ENCODE measurements at regions not wholly inside any gene's neighbourhood (a gene's known extent, or its start where the extent isn't known, plus 50 kb on each side); places are given as distances from the start of the nearest gene placed in this dataset.

DNA sequence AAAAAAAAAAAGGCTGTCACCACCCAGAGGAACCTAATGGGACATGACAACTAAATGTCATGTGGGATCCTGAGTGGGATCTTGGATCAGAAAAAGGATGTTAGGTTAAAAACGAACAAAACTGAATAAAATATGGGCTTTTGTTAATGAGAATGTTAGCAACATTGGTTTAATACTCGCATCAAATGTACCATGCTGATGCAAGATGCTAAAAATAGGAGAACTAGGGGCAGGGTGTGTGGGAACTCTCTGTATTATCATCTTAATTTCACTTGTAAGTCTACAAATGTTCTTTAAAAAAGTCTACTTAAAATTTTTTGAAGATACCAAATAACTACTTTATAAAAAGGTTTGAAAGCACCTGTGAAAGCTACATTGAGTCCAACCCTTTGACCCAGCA, 88.8 kb upstream of the PRR5 start:
- TF ChIP-seq, protein P1, sequence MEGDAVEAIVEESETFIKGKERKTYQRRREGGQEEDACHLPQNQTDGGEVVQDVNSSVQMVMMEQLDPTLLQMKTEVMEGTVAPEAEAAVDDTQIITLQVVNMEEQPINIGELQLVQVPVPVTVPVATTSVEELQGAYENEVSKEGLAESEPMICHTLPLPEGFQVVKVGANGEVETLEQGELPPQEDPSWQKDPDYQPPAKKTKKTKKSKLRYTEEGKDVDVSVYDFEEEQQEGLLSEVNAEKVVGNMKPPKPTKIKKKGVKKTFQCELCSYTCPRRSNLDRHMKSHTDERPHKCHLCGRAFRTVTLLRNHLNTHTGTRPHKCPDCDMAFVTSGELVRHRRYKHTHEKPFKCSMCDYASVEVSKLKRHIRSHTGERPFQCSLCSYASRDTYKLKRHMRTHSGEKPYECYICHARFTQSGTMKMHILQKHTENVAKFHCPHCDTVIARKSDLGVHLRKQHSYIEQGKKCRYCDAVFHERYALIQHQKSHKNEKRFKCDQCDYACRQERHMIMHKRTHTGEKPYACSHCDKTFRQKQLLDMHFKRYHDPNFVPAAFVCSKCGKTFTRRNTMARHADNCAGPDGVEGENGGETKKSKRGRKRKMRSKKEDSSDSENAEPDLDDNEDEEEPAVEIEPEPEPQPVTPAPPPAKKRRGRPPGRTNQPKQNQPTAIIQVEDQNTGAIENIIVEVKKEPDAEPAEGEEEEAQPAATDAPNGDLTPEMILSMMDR (IDR thresholded peaks at IDR 0.05) = no peak
- no peak for TF ChIP-seq POLR2A (IDR thresholded peaks at IDR 0.05)

All from Peyer's patch (tissue), 4 donors.